ENCODE measurements at regions not wholly inside any gene's neighbourhood (a gene's known extent, or its start where the extent isn't known, plus 50 kb on each side); places are given as distances from the start of the nearest gene placed in this dataset.

DNA sequence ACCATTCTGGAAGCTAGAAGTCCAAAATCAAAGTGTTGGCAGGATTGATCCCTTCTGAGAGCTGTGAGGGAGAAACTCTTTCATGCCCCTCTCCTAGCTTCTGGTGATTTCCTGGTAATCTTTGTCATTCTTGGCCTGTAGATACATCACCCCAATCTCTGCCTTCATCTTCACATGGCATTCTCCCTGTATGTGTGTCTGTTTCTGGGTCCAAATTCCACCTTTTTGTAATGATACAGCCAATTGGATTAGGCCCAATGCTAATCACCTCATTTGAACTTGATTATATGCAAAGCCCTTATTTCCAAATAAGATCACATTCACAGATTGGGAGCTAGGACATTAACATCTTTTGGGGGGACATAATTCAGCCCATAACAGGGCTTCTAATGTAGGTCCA, 76.9 kb upstream of the MBIP start:
- TF ChIP-seq CTCF (IDR thresholded peaks at IDR 0.05) (no peak), POLR2A (IDR thresholded peaks at IDR 0.05) (no peak)

Measured in heart left ventricle (tissue), 13 donors.